Gastrocnemius medialis (tissue), 4 donors: ENCODE measurements at regions not wholly inside any gene's neighbourhood (a gene's known extent, or its start where the extent isn't known, plus 50 kb on each side); places are given as distances from the start of the nearest gene placed in this dataset.

ENCODE experiments used
- CTCF ChIP-seq, 5 experiments: fragments of 450-650 bp in 3 of 5; fragments of 200-600 bp in 2 of 5; sonication (generic) in 2 of 5; IDR thresholded peaks in 4 of 5; conservative IDR thresholded peaks in 1 of 5; 1 replicate in 4 of 5; 2 replicates in 1 of 5; pipeline ENCODE4 v1.5.1; 2016 to 2019; ENCODE audit warnings: antibody characterized with exemption in 5 of 5, mild to moderate bottlenecking in 3 of 5, moderate library complexity in 3 of 5
- POLR2A ChIP-seq, 2 donors: fragments of 450-650 bp; IDR thresholded peaks; one replicate each; pipeline ENCODE4 v1.6.1; 2017; ENCODE audit warnings: antibody characterized with exemption in 2 of 2, mild to moderate bottlenecking in 2 of 2, moderate library complexity in 2 of 2

- TF ChIP-seq POLR2A (IDR thresholded peaks at IDR 0.05) (no peak), CTCF (IDR thresholded peaks at IDR 0.05 in 4 of 5, conservative IDR thresholded peaks at IDR 0.05 in 1 of 5) (no peak)
Observed at GRCh38 chr1:38539931-38540330, 319.6 kb downstream of the RRAGC start.
